ENCODE measurements at regions not wholly inside any gene's neighbourhood (a gene's known extent, or its start where the extent isn't known, plus 50 kb on each side); places are given as distances from the start of the nearest gene placed in this dataset.
"Not testable (repeated sequence)": the region's sequence is repeated elsewhere in the genome, so short reads cannot be mapped to it uniquely, and the experiment has no call there.

DNA sequence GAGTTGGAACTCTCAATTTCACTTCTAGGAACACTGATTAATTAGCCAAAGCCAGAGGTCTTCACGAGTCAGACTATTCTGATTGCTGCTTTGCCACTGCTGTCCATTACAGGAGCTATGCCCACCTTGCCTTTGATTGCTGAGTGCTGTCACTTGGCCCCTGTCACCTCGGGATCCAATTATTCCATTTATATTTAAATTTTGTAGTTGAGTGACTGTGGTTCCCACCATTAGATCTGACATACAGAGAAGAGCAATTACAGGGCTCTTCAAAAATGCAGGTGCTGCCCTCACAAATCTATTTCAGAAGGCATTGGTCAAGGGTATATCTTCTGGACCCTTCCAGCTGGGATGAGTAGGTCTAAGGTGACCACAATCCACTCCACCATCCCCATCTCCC is 200.8 kb downstream of the GJA1 start:
- not testable (repeated sequence) for DNase-seq (ENCODE audit: low read depth, low spot score)

DNA sequence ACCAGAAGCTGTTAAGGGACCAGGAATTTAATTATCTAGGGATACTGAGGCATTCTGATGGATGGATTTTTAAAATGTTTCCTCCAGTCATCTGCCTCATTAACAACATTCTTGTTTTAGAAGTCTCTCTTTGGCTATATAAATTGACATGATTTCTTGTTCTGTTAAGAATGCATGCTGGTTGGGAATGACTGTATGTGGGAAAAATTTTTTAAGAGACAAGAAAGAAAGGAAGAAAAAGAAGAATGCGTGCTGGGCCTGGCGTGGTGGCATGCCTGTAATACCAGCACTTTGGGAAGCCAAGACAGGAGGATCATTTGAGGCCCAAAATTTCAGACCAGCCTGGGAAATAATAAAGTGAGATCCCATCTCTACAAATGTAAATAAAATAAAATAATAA is 203.6 kb downstream of the GJA1 start:
- DNase-seq (ENCODE audit: low read depth, low spot score): no peak

DNA sequence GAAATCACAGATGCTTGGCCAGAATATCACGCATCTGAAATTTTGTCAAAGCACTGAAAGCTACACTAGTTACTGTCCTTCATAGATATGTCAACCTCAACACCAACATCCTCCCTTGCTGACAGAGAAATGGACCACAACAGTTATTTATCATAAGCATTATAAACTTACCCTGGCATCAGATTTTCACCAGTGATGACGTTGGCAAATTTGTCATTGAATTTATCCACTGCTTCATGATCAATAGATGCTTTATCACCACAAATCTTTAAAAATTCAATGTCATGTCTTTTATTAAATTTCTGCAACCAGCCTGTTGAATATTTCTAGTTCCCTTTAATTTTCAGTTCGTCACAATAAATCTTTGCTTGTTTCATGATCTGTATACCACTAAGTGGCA is 205.7 kb downstream of the GJA1 start:
- no peak for DNase-seq (ENCODE audit: low read depth, low spot score)

DNA sequence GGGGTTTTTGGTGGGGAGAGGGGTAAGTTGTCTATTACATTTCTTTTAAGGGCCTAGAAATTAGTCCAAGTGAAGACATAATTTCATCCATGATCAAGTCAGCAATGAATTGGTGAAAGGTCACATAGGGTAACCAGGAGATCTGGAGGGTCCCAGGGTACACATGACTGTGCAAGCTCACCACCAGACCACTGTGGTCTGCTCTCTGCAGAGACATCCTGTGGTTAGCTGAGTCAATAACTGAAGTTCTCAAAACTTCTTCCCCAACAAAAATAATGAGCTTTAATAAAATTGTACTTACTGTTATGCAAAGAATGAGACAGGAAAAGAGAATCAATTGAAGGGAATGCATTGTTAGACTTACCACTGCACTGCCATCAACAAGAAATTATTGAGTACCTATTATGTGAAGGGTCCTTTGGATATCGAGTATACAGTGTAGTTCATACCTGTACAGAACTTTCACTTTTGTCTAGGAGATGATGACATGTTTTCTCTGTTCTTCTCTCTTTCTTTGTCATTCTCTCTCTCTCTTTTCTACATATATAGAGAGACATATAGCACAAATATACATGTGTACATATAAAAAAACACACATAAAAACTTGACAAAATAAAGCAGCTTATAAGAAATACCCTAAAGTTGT is 209.8 kb downstream of the GJA1 start:
- DNase-seq (ENCODE audit: low read depth, low spot score): no peak

DNA sequence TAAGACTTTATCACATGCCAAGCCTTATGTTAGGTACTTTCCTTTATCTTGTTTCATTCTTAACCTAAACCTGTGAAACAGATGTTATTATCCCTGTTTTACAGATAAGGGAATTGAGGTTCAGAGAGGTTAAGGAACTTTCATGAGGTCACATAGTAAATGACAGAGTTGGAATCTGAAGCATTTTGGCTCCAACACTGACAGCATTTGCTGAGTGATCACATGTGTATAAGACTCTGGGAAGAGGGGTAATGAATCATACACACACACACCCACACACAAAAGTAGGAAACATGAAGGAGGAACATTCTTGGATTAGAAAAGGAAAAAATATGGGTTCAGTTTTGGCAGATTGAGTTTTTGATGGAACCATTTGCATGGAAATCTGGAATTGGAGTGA is 212.5 kb downstream of the GJA1 start:
- no peak for DNase-seq (ENCODE audit: low read depth, low spot score)

DNA sequence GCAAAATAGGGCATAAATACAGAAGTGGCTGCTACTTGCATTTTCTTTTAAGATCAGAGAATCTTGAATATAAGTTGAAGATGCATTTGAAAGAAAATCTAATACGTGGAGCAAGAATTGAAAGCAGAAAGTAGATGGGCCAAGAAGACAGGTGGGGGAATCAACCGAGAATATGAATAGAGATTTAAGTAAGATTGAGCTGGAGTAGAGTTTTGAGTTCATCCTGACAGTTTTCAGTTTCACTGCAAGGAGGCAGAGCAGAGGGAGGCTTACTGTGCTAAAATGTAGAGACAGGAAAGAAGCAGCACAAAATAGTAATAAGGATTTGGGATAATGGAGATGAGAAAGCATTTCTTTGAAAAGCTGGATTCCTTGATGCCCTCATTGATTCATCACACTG is 214.5 kb downstream of the GJA1 start:
- no peak for DNase-seq (ENCODE audit: low read depth, low spot score)

DNA sequence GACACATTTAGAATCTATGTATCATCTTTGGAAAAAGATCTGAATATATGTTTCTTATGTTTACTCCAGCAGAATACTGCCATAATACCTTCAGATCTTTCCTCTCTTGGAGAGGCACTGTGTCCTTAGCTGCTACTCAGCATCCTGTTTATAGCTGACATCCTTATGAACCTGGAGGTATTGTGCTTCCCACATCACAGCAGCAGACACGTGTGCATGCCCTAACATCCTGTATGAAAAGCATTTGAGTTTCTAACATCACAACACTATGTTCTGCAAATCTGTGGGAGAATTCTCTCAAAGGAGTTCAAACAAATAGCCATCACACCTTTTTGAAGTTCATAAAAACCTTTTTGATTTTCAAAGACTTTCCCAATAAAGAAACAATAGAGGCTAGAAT is 216.0 kb downstream of the GJA1 start:
- DNase-seq (ENCODE audit: low read depth, low spot score): no peak

DNA sequence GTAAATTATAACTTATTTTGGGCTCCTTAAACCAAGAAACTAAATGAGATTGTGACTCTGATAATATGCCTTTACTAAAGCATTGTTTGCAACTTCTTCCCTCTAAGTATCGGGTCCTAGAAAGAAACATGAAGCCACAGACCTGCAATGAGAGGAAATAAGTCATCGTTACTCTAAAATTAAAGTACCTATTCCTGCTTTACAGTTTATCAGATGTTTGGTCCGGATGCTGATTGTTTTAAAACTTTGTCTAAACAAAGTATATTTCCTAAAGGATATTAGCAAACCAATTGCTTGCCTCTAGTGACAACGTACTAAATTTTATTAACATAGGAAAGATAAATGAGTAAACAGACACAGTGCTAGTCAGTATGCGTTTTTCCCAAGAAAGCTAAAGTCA is 216.8 kb downstream of the GJA1 start:
- no peak for DNase-seq (ENCODE audit: low read depth, low spot score)

DNA sequence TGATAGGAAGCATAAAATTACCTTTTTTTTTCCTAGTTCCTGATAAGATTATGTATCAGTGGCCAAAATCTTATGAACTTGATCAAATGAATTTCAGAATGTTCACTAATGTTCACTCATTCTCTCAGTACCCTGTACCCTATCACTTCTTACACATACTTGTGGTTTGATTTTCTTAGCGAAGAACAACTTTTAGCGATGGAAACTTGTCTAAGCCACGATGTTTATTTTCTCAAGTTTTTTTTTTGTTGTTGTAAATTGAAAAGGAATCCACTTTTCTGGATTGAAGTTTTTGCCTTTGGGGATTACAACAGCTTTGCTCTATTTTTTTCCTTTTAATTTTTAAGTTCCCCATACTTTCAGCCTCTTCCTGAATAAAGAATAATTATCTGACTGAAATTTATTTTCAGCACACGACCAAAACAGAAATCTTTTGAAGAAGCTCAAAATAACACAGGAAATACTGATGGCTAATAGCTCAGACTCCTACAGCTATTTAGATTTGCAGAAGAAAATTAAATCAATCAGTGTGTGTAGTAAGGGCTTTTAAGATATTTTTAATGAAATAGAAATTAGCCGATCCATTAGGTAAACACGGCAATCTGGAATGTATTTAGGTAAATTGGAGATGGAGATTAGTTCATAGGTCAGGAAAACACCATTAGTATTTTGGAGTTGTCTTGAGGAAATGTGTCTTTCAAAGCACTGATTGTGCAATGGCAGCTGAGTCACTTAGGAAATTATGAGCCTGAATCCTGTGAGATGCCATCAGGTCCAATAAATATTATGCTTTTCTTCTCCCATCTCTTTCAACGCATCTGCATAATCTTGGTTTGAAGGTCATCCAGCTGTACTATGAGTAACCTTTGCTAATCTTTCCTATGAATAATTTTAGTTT is 217.5 kb downstream of the GJA1 start:
- DNase-seq (ENCODE audit: low read depth, low spot score): no peak

DNA sequence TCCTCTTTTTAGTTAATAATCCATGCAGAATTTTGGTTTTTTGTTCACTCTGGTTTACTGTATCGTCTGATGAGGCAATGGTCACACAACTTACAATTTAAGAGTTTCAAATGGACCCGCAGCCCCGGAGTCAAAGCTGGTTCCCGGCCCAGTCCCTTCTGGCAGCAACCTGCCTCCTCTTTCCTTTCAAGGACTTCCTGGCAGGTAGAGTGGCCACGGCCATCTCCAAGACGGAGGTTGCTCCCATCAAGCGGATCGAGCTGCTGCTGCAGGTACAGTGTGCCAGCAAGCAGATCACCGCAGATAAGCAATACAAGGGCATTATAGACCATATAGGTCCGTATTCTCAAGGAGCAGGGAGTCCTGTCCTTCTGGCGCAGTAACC is 218.2 kb downstream of the GJA1 start:
- DNase-seq (ENCODE audit: low read depth, low spot score): no peak

DNA sequence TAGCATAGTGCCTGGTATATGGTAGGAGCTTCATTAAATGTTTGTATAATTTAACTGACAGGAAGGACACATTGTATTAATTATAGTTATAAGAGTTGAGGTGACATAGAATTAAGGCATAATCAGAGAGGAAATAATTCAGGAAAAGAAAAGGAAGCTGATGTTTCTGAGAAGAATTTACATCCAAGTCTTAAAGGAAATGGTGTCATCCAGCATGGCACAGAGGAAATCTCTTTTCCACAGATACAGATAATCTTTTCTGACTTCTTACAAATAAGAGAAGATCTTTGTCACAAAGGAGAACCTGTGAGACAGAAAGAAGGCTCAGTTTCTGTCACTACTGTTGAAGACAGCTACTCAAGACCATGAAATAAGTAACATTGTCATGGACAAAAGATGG is 222.5 kb downstream of the GJA1 start:
- DNase-seq (ENCODE audit: low read depth, low spot score): no peak

DNA sequence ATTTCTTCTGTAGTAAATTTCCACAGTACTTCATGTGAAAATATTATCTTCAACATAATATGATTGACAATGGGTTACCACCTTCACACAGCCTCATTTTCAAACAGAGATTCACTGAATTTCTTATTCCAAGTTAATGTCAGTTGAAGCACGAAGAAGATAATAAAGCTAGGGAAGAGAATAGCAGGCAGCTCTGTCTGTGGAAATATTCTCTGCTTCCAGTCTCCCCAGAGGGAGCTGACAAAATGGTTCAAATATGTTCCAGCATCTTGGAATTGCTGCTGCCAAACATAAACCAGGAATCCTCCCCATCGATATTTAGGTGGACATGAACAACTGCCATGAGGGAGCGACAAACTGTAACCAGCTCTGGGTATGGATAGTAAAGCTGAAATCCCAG is 224.8 kb downstream of the GJA1 start:
- no peak for DNase-seq (ENCODE audit: low read depth, low spot score)

DNA sequence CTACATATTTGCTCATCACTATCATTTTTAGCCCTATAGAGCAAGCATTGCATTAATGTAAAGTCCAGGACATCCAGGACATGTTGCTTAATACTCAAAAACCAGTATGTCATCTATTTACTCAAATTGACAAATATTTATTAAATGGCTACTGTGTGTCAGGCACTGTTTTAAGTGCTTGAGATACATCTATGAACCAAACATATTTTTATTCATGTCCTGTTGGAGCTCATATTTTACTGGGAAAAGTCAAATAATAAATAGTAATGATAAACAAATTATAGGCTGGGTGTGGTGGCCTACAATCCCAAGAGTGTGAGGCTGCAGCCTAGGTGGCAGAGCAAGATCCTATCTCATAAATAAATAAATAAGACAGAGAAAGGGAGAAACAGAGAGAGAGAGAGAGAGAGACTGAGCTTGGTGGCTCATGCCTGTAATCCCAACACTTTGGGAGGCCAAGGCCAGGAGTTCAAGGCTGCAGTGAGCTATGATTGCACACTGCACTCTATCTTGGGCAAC is 227.9 kb downstream of the GJA1 start:
- DNase-seq (ENCODE audit: low read depth, low spot score): no peak

DNA sequence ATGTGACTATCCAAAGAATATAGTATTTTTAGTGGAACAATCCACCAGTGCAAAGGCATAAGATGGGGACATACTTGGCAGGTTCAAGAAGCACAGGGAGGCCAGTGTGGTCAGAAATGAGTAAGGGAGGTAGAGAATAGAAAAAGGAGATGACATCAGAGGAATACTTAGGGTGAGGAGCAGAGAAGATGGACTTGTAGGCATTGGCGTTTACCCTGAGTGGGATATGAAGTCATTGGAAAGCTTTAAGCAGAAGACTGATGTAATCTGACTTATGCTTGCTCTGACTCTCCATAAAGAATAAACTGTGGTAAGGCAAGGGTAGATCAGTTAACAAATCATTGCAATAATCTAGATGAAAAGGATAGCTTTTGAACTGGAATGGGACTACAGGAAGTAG is 228.7 kb downstream of the GJA1 start:
- no peak for DNase-seq (ENCODE audit: low read depth, low spot score)

DNA sequence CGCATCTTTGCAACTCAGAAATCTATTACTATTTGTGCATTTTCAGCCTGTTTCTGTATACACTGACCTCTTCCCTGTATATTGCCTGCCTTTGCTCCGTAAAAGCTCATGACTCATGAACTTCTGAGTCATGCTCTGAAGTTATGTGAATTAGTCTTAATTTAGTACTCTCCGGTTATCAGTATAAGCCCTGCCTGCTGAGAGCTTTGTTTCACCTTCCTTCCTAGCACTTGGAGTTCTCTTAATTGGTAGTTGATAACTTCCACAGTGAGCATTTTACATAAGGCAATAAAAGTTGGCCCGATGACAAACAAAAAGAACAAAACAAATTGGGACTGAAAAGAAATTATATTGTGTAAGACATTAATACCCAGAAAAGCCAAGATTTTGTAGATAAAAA is 231.4 kb downstream of the GJA1 start:
- no peak for DNase-seq (ENCODE audit: low read depth, low spot score)

DNA sequence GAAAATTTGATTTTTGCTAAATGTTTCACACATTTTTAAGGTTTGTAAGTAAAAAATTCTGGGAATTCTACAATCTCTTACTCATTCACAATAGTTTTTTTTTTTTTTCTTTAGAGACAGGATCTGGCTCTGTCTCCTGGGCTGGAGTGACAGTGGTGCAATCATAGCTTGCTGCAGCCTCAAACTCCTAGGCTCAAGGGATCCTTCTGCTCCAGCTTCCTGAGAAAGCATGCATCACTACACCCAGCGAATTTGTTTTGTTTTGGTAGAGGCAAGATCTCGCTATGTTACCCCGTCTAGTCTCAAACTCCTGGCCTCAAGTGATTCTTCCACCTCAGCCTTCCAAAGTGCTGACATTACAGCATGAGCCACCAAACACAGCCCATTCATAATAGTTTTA is 232.8 kb downstream of the GJA1 start:
- DNase-seq (ENCODE audit: low read depth, low spot score): no peak

DNA sequence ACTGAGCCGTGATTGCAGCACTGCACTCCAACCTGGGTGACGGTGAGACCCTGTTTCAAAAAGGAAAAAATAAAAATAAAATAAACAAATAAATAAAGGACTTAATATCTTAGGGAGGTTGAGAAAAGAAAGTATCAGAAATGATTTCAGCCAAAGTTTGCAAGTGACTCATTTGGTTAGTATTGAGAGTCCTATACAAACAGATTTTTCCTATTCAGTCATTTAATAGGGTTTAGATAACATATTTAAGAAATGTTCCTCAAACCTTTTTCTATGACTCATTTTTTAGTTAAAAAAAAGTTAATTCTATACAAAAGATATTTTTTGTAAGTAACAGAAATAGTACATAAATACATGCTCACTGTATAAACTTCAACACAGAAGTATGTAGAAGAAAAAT is 235.1 kb downstream of the GJA1 start:
- DNase-seq (ENCODE audit: low read depth, low spot score): no peak

DNA sequence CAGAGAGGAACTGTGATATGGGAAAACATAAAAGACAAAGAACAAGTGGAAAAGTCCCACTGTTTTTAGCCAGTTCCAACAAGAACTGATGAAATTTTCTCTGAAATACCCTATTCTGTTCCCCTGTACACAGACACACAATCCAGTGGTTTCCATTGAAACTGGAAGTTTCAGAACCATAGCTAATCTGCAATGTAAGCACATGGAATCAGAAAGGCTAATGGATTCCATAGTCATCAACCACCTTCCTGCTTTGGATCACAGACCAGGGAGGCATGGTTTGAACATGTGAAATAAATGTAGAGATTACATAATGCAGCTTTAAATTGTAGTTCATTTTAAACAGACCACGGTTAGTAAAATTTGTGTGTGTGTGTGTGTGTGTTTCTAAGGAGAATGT is 242.1 kb downstream of the GJA1 start:
- DNase-seq (ENCODE audit: low read depth, low spot score): no peak

DNA sequence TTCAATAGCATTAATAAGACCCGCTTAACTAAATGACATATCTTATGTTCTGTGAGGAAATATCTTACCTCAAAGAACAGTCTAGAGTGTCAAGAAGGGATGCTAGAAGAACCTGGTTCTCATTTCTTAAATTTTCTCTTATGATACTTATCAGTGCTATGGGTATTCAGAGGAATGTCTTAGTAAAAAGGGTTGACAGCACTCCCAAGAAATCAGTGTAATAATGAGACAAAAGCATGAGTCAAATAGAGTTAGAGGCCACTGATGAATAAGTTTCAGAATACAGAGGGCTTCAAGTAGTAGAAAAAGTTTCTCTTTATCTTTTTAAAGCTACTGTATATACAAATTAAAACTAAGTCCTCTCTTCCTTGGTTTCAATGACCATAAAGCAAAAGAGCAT is 242.8 kb downstream of the GJA1 start:
- DNase-seq (ENCODE audit: low read depth, low spot score): no peak

DNA sequence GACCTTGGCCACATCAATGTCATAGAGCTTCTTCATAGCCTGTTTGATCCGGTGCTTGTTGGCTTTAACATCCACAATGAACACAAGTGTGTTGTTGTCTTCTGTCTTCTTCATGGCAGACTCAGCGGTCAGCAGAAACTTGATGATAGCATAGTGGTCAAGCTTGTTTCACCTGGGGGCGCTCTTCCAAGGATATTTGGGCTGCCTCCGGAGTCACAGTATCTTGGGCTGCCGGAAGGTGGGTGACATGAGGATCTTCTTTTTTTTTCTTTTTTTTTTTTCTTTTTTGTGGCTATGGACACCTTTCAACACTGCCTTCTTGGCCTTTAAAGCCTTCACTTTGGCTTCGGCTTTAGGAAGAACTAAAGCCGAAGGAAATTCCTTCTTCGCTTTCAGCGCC is 244.6 kb downstream of the GJA1 start:
- DNase-seq (ENCODE audit: low read depth, low spot score): no peak

DNA sequence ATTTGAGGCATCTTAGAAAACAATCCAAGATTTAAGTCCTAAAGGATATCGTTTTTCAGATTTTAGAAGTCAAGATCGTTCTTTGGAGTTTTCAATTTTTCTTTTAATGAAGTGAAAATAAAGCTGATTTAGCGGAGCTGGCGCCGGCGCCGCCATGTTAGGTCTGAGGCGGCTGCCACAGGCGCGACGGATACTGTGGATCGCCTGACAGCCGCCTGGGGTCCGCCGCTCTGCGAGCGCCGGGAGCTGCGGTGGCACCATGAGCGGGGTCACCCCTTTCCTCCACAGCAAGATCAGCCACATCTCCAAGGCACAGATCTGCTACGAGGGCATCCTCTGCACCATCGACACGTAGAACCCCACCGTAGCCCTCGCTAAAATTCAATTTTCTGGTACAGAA is 247.2 kb downstream of the GJA1 start:
- no peak for DNase-seq (ENCODE audit: low read depth, low spot score)

DNA sequence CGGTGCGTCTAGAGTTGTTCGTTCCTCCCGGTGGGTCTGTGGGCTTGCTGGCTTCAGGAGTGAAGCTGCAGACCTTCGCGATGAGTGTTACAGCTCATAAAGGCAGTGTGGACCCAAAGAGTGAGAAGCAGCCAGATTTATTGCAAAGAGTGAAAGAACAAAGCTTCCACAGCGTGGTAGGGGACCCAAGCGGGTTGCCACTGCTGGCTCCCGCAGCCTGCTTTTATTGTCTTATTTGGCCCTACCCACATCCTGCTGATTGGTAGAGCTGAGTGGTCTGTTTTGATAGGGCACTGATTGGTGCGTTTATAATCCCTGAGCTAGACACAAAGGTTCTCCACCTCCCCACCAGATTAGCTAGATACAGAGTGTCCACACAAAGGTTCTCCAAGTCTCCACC is 250.4 kb downstream of the GJA1 start:
- DNase-seq (ENCODE audit: low read depth, low spot score): not testable (repeated sequence)

DNA sequence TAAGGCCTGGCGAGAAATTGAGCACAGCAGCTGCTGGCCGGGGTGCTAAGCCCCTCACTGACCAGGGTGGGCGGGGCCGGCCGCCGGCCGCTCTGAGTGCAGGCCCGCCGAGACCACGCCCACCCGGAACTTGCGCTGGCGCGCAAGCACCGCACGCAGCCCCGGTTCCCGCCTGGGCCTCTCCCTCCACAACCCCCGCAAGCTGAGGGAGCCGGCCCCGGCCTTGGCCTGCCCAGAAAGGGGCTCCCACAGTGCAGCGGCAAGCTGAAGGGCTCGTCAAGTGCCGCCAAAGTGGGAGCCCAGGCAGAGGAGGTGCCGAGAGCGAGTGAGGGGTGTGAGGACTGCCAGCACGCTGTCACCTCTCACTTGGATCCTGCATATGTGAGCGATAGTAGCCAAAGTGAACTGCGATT is 251.2 kb downstream of the GJA1 start:
- DNase-seq (ENCODE audit: low read depth, low spot score): no peak

Data from brain pericyte (primary cell).